Naive B cell (primary cell): ENCODE measurements at regions not wholly inside any gene's neighbourhood (a gene's known extent, or its start where the extent isn't known, plus 50 kb on each side); places are given as distances from the start of the nearest gene placed in this dataset.
A peak's percentile ranks its signal among the peaks of the same experiment; 100 is the strongest.
"Not testable (repeated sequence)": the region's sequence is repeated elsewhere in the genome, so short reads cannot be mapped to it uniquely, and the experiment has no call there.

Source experiments
- ATAC-seq, 2 donors: fragments of 150-1000 bp; cut with Tn5 transposase; 2 replicates each; pipeline ENCODE4 v1.10.0; 2021; ENCODE audit warnings: low read depth in 2 of 2, mild to moderate bottlenecking in 2 of 2, moderate library complexity in 2 of 2
- DNase-seq: peaks from one replicate; pipeline ENCODE4 v3.0.0; 2022
- H3K27ac Mint-ChIP-seq, 6 donors: one replicate each; pipeline ENCODE4 v1.8.0; 2020 to 2022; ENCODE audit warnings: mild to moderate bottlenecking in 6 of 6, mixed read lengths in 6 of 6, moderate library complexity in 5 of 6, inconsistent platforms in 2 of 6
- H3K27me3 Mint-ChIP-seq, 3 donors: one replicate each; pipeline ENCODE4 v1.8.0; 2021 to 2022; ENCODE audit warnings: mixed read lengths in 3 of 3, mild to moderate bottlenecking in 1 of 3
- H3K36me3 Mint-ChIP-seq, 2 donors: one replicate each; pipeline ENCODE4 v1.8.0; 2020 to 2022; ENCODE audit warnings: mixed read lengths in 2 of 2, inconsistent platforms in 1 of 2, mild to moderate bottlenecking in 1 of 2
- H3K4me1 Mint-ChIP-seq, 3 donors: one replicate each; pipeline ENCODE4 v1.8.0; 2020 to 2022; ENCODE audit warnings: mixed read lengths in 3 of 3, inconsistent platforms in 1 of 3, mild to moderate bottlenecking in 1 of 3, moderate library complexity in 1 of 3
- H3K4me3 Mint-ChIP-seq, 8 donors: one replicate each; pipeline ENCODE4 v1.8.0; 2020 to 2022; ENCODE audit warnings: mild to moderate bottlenecking in 8 of 8, mixed read lengths in 8 of 8, moderate library complexity in 8 of 8, inconsistent platforms in 2 of 8
- H3K9me3 Mint-ChIP-seq, 7 donors: one replicate each; pipeline ENCODE4 v1.8.0; 2020 to 2022; ENCODE audit warnings: mixed read lengths in 7 of 7, mild to moderate bottlenecking in 5 of 7, inconsistent platforms in 2 of 7, moderate library complexity in 1 of 7

GRCh38 chr6:169139179-169139971 is 114.3 kb downstream of the THBS2 start:
- Mint-ChIP-seq H3K27ac (no peak overlapping the region), H3K36me3 (no peaks in the 10 kb centered on the region), H3K4me3 (peak overlapping the region in 1 of 8 donors; percentile 80), H3K27me3 (peaks cover 0 to 8% (median 0%) of the 10 kb centered on the region in 3 donors), H3K9me3 (peaks cover 0 to 16% (median 8%) of the 10 kb centered on the region in 7 donors), H3K4me1 (no peaks in the 10 kb centered on the region)
- ATAC-seq, result no peak
- no peak for DNase-seq

- no peak for ATAC-seq
- no peak overlapping the region for H3K27ac Mint-ChIP-seq
- peaks cover 2 to 19% (median 7%) of the 10 kb centered on the region in 7 donors for H3K9me3 Mint-ChIP-seq
- no peak overlapping the region for H3K4me3 Mint-ChIP-seq
- no peak for DNase-seq
- H3K4me1 Mint-ChIP-seq, result no peaks in the 10 kb centered on the region
- no peaks in the 10 kb centered on the region for H3K27me3 Mint-ChIP-seq
- no peaks in the 10 kb centered on the region for H3K36me3 Mint-ChIP-seq
Observed at GRCh38 chr6:169132352-169132940, 121.2 kb downstream of the THBS2 start.

- H3K27me3 Mint-ChIP-seq, result no peaks in the 10 kb centered on the region
- DNase-seq, result no peak
Observed at GRCh38 chr6:169131390-169131789, 122.3 kb downstream of the THBS2 start.

GRCh38 chr6:169130113-169130512 is 123.5 kb downstream of the THBS2 start:
- DNase-seq (no peak), ATAC-seq (no peak)
- Mint-ChIP-seq H3K27me3 (peaks cover 0 to 2% (median 0%) of the 10 kb centered on the region in 3 donors), H3K9me3 (peaks cover 2 to 19% (median 5%) of the 10 kb centered on the region in 7 donors), H3K4me3 (no peak overlapping the region), H3K36me3 (no peaks in the 10 kb centered on the region), H3K4me1 (no peaks in the 10 kb centered on the region), H3K27ac (no peak overlapping the region)

More at GRCh38 chr6:169131390-169131789, 122.3 kb downstream of the THBS2 start:
- H3K4me3 Mint-ChIP-seq, result no peak overlapping the region
- no peaks in the 10 kb centered on the region for H3K4me1 Mint-ChIP-seq
- H3K9me3 Mint-ChIP-seq, result peaks cover 2 to 19% (median 5%) of the 10 kb centered on the region in 7 donors
- no peaks in the 10 kb centered on the region for H3K36me3 Mint-ChIP-seq
- ATAC-seq, result no peak
- H3K27ac Mint-ChIP-seq, result no peak overlapping the region

GRCh38 chr6:169121013-169121412 is 132.6 kb downstream of the THBS2 start:
- Mint-ChIP-seq H3K9me3 (peaks cover 0 to 4% (median 0%) of the 10 kb centered on the region in 7 donors), H3K27me3 (peaks cover 0 to 4% (median 0%) of the 10 kb centered on the region in 3 donors), H3K4me1 (no peaks in the 10 kb centered on the region), H3K27ac (no peak overlapping the region), H3K4me3 (no peak overlapping the region), H3K36me3 (no peaks in the 10 kb centered on the region)
- DNase-seq (no peak), ATAC-seq (no peak)

- H3K27me3 Mint-ChIP-seq, result peaks cover 0 to 6% (median 0%) of the 10 kb centered on the region in 3 donors
- ATAC-seq, result no peak
- H3K9me3 Mint-ChIP-seq, result peaks cover 0 to 4% (median 0%) of the 10 kb centered on the region in 7 donors
- no peak overlapping the region for H3K27ac Mint-ChIP-seq
- H3K4me3 Mint-ChIP-seq, result no peak overlapping the region
- H3K4me1 Mint-ChIP-seq, result no peaks in the 10 kb centered on the region
- no peaks in the 10 kb centered on the region for H3K36me3 Mint-ChIP-seq
- no peak for DNase-seq
Observed at GRCh38 chr6:169119669-169120068, 134.0 kb downstream of the THBS2 start.

- H3K4me1 Mint-ChIP-seq, result no peaks in the 10 kb centered on the region
- H3K27ac Mint-ChIP-seq, result no peak overlapping the region
- no peak for ATAC-seq
- H3K27me3 Mint-ChIP-seq, result peaks cover 0 to 6% (median 0%) of the 10 kb centered on the region in 3 donors
- H3K9me3 Mint-ChIP-seq, result peaks cover 0 to 4% (median 0%) of the 10 kb centered on the region in 7 donors
- no peak for DNase-seq
- H3K4me3 Mint-ChIP-seq, result no peak overlapping the region
- no peaks in the 10 kb centered on the region for H3K36me3 Mint-ChIP-seq
Observed at GRCh38 chr6:169118346-169118830, 135.3 kb downstream of the THBS2 start.

- ATAC-seq, result no peak
- peaks cover 0 to 6% (median 0%) of the 10 kb centered on the region in 3 donors for H3K27me3 Mint-ChIP-seq
- H3K27ac Mint-ChIP-seq, result no peak overlapping the region
- no peaks in the 10 kb centered on the region for H3K4me1 Mint-ChIP-seq
- no peaks in the 10 kb centered on the region for H3K36me3 Mint-ChIP-seq
- H3K9me3 Mint-ChIP-seq, result peaks cover 0 to 4% (median 0%) of the 10 kb centered on the region in 7 donors
- peak overlapping the region in 1 of 8 donors; percentile 15 for H3K4me3 Mint-ChIP-seq
- no peak for DNase-seq
Observed at GRCh38 chr6:169117663-169118062, 136.0 kb downstream of the THBS2 start.

- Mint-ChIP-seq H3K4me1 (no peaks in the 10 kb centered on the region), H3K27me3 (peaks cover 0 to 6% (median 0%) of the 10 kb centered on the region in 3 donors), H3K4me3 (no peak overlapping the region), H3K27ac (no peak overlapping the region), H3K9me3 (peaks cover 0 to 4% (median 0%) of the 10 kb centered on the region in 7 donors), H3K36me3 (no peaks in the 10 kb centered on the region)
- ATAC-seq (no peak), DNase-seq (no peak)
Observed at GRCh38 chr6:169115632-169116031, 138.0 kb downstream of the THBS2 start.

- not testable (repeated sequence) for DNase-seq, H3K4me3 Mint-ChIP-seq, H3K9me3 Mint-ChIP-seq, ATAC-seq, H3K4me1 Mint-ChIP-seq, H3K36me3 Mint-ChIP-seq, H3K27ac Mint-ChIP-seq
- H3K27me3 Mint-ChIP-seq, result peaks cover 0 to 10% (median 0%) of the 10 kb centered on the region in 3 donors
Observed at GRCh38 chr6:169114632-169115031, 139.0 kb downstream of the THBS2 start.

- Mint-ChIP-seq H3K36me3 (no peaks in the 10 kb centered on the region), H3K4me1 (no peaks in the 10 kb centered on the region), H3K4me3 (no peak overlapping the region), H3K27ac (no peak overlapping the region), H3K27me3 (peaks cover 0 to 10% (median 0%) of the 10 kb centered on the region in 3 donors), H3K9me3 (peaks cover 2 to 10% (median 5%) of the 10 kb centered on the region in 7 donors)
- no peak for DNase-seq
- ATAC-seq, result no peak
Observed at GRCh38 chr6:169112483-169113320, 140.9 kb downstream of the THBS2 start.

GRCh38 chr6:169111203-169111602 is 142.4 kb downstream of the THBS2 start:
- no peak overlapping the region for H3K4me3 Mint-ChIP-seq
- H3K4me1 Mint-ChIP-seq, result no peaks in the 10 kb centered on the region
- H3K27me3 Mint-ChIP-seq, result peaks cover 0 to 10% (median 0%) of the 10 kb centered on the region in 3 donors
- H3K9me3 Mint-ChIP-seq, result peaks cover 2 to 9% (median 4%) of the 10 kb centered on the region in 7 donors
- no peak for DNase-seq
- no peak overlapping the region for H3K27ac Mint-ChIP-seq
- ATAC-seq, result no peak
- H3K36me3 Mint-ChIP-seq, result no peaks in the 10 kb centered on the region
